Skeletal muscle tissue (tissue), 3 donors: ENCODE measurements at regions not wholly inside any gene's neighbourhood (a gene's known extent, or its start where the extent isn't known, plus 50 kb on each side); places are given as distances from the start of the nearest gene placed in this dataset.

Experiments used
- H3K27ac ChIP-seq: one replicate; pipeline ENCODE4 v1.7.0; 2013; ENCODE audit warnings: mild to moderate bottlenecking, low read depth, low read length, inconsistent platforms
- H3K27me3 ChIP-seq, 3 donors: one replicate each; pipeline ENCODE4 v1.7.0; 2013; ENCODE audit warnings: low read length in 3 of 3; ENCODE audit not compliant: control insufficient read depth in 3 of 3, insufficient read depth in 3 of 3
- H3K36me3 ChIP-seq, 3 donors: one replicate each; pipeline ENCODE4 v1.7.0; 2013; ENCODE audit warnings: low read length in 3 of 3; ENCODE audit not compliant: control insufficient read depth in 3 of 3, insufficient read depth in 3 of 3
- H3K4me1 ChIP-seq, 3 donors: one replicate each; pipeline ENCODE4 v1.7.0; 2013; ENCODE audit warnings: low read length in 3 of 3, mild to moderate bottlenecking in 3 of 3; ENCODE audit not compliant: control insufficient read depth in 3 of 3, insufficient read depth in 3 of 3
- H3K4me3 ChIP-seq, 3 donors: one replicate each; pipeline ENCODE4 v1.7.0; 2013; ENCODE audit warnings: low read length in 3 of 3
- H3K9ac ChIP-seq, 3 donors: one replicate each; pipeline ENCODE4 v1.7.0; 2013; ENCODE audit warnings: low read length in 3 of 3, mild to moderate bottlenecking in 3 of 3, moderate library complexity in 2 of 3, low read depth in 1 of 3
- H3K9me3 ChIP-seq, 3 donors: one replicate each; pipeline ENCODE4 v1.7.0; 2013; ENCODE audit warnings: low read length in 3 of 3; ENCODE audit not compliant: control insufficient read depth in 3 of 3
- donor health status: Osteomylitis.

DNA sequence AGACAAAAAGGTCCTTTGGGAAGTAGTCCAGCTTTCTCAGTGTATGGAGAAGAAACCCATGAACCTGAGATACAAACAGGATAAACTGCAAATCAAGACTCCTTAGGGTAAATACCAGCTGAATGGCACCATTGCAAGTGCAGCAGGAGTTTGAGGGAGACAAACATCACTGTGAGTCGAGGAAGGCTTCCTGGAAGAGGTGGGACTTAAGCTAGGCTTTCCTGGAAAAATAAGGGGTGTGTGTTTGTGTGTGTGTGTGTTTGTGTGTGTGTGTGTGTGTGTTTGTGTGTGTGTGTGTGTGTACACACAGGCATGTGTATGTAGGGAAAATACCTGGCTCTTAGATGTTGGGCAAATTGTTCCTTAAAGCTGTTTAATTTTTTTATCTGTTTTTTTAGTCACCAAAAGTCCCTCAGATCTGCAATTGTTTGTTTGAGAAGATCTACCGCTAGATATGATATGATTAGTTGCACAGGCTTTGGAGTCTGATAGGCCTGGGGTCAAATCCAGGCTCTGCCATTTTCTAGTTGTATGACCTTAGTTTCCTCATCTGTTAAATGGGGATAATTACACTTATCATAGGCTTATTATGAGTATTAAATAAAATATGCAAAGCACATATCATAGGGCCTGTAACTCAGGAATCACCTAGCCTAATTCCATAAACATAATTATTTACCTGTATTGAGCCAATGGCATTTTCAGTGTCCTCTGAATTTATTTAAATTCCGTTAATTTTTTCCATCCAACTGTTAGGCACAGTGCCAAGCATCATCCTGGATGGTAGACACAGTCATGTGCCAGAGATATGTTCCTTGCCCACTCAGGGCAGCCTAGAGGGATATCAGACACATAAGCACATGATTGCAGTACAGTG is 85.6 kb upstream of the EED start:
- Histone ChIP-seq H3K27ac (no peak overlapping the region), H3K4me3 (no peak overlapping the region), H3K27me3 (no peaks in the 10 kb centered on the region), H3K9ac (no peak overlapping the region), H3K4me1 (peaks cover 0 to 9% (median 4%) of the 10 kb centered on the region in 3 donors), H3K9me3 (no peaks in the 10 kb centered on the region), H3K36me3 (no peaks in the 10 kb centered on the region)

- Histone ChIP-seq H3K4me3 (no peak overlapping the region), H3K4me1 (peaks cover 0 to 9% (median 4%) of the 10 kb centered on the region in 3 donors), H3K9me3 (no peaks in the 10 kb centered on the region), H3K27me3 (no peaks in the 10 kb centered on the region), H3K9ac (no peak overlapping the region), H3K36me3 (no peaks in the 10 kb centered on the region), H3K27ac (no peak overlapping the region)
These were observed 86.7 kb upstream of the EED start for GRCh38 chr11:86157797-86158378.

- H3K27ac ChIP-seq = peak overlapping the region; percentile 23
These were observed 87.6 kb upstream of the PICALM start for GRCh38 chr11:86156397-86156955.

GRCh38 chr11:86155200-86155844 is 86.4 kb upstream of the PICALM start:
- Histone ChIP-seq H3K27me3 (no peaks in the 10 kb centered on the region), H3K9me3 (no peaks in the 10 kb centered on the region), H3K9ac (no peak overlapping the region), H3K4me3 (no peak overlapping the region), H3K27ac (no peak overlapping the region), H3K36me3 (no peaks in the 10 kb centered on the region), H3K4me1 (peaks cover 15 to 18% (median 17%) of the 10 kb centered on the region in 3 donors)

More at GRCh38 chr11:86156397-86156955, 87.6 kb upstream of the PICALM start:
- H3K36me3 ChIP-seq = no peaks in the 10 kb centered on the region
- no peaks in the 10 kb centered on the region for H3K27me3 ChIP-seq
- H3K9me3 ChIP-seq = no peaks in the 10 kb centered on the region
- peaks cover 6 to 8% (median 7%) of the 10 kb centered on the region in 3 donors for H3K4me1 ChIP-seq
- no peak overlapping the region for H3K4me3 ChIP-seq
- H3K9ac ChIP-seq = no peak overlapping the region

GRCh38 chr11:86153439-86153838 is 84.6 kb upstream of the PICALM start:
- Histone ChIP-seq H3K27me3 (no peaks in the 10 kb centered on the region), H3K36me3 (no peaks in the 10 kb centered on the region), H3K4me3 (no peak overlapping the region), H3K4me1 (peaks cover 15 to 18% (median 17%) of the 10 kb centered on the region in 3 donors), H3K9ac (no peak overlapping the region), H3K27ac (no peak overlapping the region), H3K9me3 (no peaks in the 10 kb centered on the region)

DNA sequence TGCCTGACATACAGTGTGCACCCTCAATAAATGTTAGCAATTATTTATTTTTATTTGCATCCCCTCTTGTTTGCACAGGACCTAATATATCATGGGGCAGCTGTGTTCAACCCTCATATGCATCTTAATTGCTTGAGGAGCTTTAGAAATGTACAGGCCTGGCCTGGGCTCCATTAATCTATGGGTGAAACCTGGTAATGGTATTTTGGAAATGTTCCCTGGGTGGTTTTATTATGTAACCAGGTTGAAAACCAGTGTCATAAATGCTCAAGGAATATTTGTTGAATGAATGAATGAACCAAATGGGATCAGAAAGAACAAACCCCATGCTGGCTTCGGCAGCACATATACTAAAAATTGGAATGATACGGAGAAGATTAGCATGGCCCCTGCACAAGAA is 84.0 kb upstream of the PICALM start:
- Histone ChIP-seq H3K27me3 (no peaks in the 10 kb centered on the region), H3K27ac (no peak overlapping the region), H3K4me1 (peaks cover 15 to 18% (median 17%) of the 10 kb centered on the region in 3 donors), H3K4me3 (no peak overlapping the region), H3K36me3 (no peaks in the 10 kb centered on the region), H3K9me3 (no peaks in the 10 kb centered on the region), H3K9ac (no peak overlapping the region)

- Histone ChIP-seq H3K36me3 (no peaks in the 10 kb centered on the region), H3K9me3 (no peaks in the 10 kb centered on the region), H3K27me3 (no peaks in the 10 kb centered on the region), H3K9ac (peak overlapping the region in 2 of 3 donors; percentile 1 to 2), H3K4me1 (peaks cover 15 to 18% (median 17%) of the 10 kb centered on the region in 3 donors), H3K4me3 (no peak overlapping the region), H3K27ac (peak overlapping the region; percentile 36)
These were observed 83.3 kb upstream of the PICALM start for GRCh38 chr11:86152006-86152862.

GRCh38 chr11:86151174-86152005 is 82.5 kb upstream of the PICALM start:
- Histone ChIP-seq H3K4me1 (peaks cover 15 to 18% (median 17%) of the 10 kb centered on the region in 3 donors), H3K9ac (peak overlapping the region in 1 of 3 donors; percentile 2), H3K27me3 (no peaks in the 10 kb centered on the region), H3K4me3 (no peak overlapping the region), H3K36me3 (no peaks in the 10 kb centered on the region), H3K27ac (peak overlapping the region; percentile 36), H3K9me3 (no peaks in the 10 kb centered on the region)

GRCh38 chr11:86150847-86151173 is 81.9 kb upstream of the PICALM start:
- H3K4me3 ChIP-seq = no peak overlapping the region
- no peaks in the 10 kb centered on the region for H3K27me3 ChIP-seq
- H3K9me3 ChIP-seq = no peaks in the 10 kb centered on the region
- H3K4me1 ChIP-seq = peaks cover 15 to 18% (median 17%) of the 10 kb centered on the region in 3 donors
- no peaks in the 10 kb centered on the region for H3K36me3 ChIP-seq
- no peak overlapping the region for H3K9ac ChIP-seq
- H3K27ac ChIP-seq = peak overlapping the region; percentile 36
